Suprapubic skin (tissue), 4 donors: ENCODE measurements at regions not wholly inside any gene's neighbourhood (a gene's known extent, or its start where the extent isn't known, plus 50 kb on each side); places are given as distances from the start of the nearest gene placed in this dataset.

Experiments used
- EP300 ChIP-seq: sonication (generic); formaldehyde crosslinking; IDR thresholded peaks from one replicate; pipeline ENCODE4 v1.6.1; 2017; ENCODE audit warnings: antibody characterized with exemption
- POLR2A ChIP-seq, 2 donors: fragments of 450-650 bp; IDR thresholded peaks; one replicate each; pipeline ENCODE4 v1.6.1; 2017; ENCODE audit warnings: antibody characterized with exemption in 2 of 2, mild to moderate bottlenecking in 2 of 2, moderate library complexity in 2 of 2
- POLR2AphosphoS5 ChIP-seq, 3 donors: sonication (generic); formaldehyde crosslinking; IDR thresholded peaks; one replicate each; pipeline ENCODE4 v1.6.1; 2017; ENCODE audit warnings: antibody characterized with exemption in 3 of 3
- TF ChIP-seq, protein P1 (sequence below), 2 donors: fragments of 200-600 bp in 1 of 2; fragments of 450-650 bp in 1 of 2; sonication (generic) in 1 of 2; IDR thresholded peaks; one replicate each; pipeline ENCODE4 v1.5.1; 2016 to 2019; ENCODE audit warnings: antibody characterized with exemption in 2 of 2, mild to moderate bottlenecking in 1 of 2, moderate library complexity in 1 of 2

DNA sequence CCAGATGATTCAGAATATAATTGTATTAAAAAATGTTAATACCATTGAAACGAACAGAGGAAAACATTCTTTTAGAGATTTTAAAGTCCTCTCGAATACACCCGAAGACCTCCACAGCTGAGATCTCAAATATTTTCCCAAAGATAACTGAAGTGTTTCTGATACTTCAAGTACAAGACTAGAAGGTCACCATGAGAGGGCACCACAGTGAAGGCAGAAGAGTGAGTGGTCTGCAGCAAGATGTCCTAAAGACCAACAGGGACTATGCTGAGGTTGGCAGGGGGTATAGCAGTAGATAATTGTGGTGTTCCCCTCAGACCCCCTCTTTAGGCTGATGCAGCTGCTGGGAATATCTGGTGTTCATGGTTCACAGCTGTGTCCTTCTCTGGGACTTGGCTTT lies 156.5 kb downstream of the PDCD6IP start:
- TF ChIP-seq, protein P1, sequence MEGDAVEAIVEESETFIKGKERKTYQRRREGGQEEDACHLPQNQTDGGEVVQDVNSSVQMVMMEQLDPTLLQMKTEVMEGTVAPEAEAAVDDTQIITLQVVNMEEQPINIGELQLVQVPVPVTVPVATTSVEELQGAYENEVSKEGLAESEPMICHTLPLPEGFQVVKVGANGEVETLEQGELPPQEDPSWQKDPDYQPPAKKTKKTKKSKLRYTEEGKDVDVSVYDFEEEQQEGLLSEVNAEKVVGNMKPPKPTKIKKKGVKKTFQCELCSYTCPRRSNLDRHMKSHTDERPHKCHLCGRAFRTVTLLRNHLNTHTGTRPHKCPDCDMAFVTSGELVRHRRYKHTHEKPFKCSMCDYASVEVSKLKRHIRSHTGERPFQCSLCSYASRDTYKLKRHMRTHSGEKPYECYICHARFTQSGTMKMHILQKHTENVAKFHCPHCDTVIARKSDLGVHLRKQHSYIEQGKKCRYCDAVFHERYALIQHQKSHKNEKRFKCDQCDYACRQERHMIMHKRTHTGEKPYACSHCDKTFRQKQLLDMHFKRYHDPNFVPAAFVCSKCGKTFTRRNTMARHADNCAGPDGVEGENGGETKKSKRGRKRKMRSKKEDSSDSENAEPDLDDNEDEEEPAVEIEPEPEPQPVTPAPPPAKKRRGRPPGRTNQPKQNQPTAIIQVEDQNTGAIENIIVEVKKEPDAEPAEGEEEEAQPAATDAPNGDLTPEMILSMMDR (IDR thresholded peaks at IDR 0.05), result no peak
- TF ChIP-seq EP300, result no peak
- no peak for TF ChIP-seq POLR2A (IDR thresholded peaks at IDR 0.05)
- TF ChIP-seq POLR2AphosphoS5 (IDR thresholded peaks at IDR 0.05), result no peak
